HepG2 (cell line): ENCODE measurements at regions not wholly inside any gene's neighbourhood (a gene's known extent, or its start where the extent isn't known, plus 50 kb on each side); places are given as distances from the start of the nearest gene placed in this dataset.
"Not testable (repeated sequence)": the region's sequence is repeated elsewhere in the genome, so short reads cannot be mapped to it uniquely, and the experiment has no call there.

ENCODE experiments used
- ATAC-seq: fragments of 200-7000 bp; cut with Tn5 transposase; 3 replicates; pipeline ENCODE4 v1.9.1; 2020; ENCODE audit warnings: mild to moderate bottlenecking, moderate library complexity
- BruUV-seq: library from RNA; stranded (reverse); fragments of 400-500 nt; replicated peaks from 2 replicates; lab custom pipeline; 2021; lab: Mats Ljungman, UMichigan
- CTCF ChIA-PET: fragments of 300-600 bp; formaldehyde crosslinking; extraction: SDS; loops from one replicate; lab custom pipeline; 2021; ENCODE audit warnings: low total read pairs, inconsistent platforms, low intra/inter-chr PET ratio; lab: Yijun Ruan, JAX
- POLR2A ChIA-PET: fragments of 350-600 bp; sonication (Branson Sonifier 250); formaldehyde crosslinking; loops from one replicate; lab custom pipeline; 2020; ENCODE audit warnings: antibody characterized with exemption, inconsistent platforms; lab: Yijun Ruan, JAX
- DNase-seq: peaks from one replicate; pipeline ENCODE4 v3.0.0-alpha.2; 2015; ENCODE audit warnings: low spot score
- FAIRE-seq: peaks from 3 replicates; lab custom pipeline; 2011; peaks lifted over from hg19 to GRCh38; lab: Jason Lieb, UNC
- H2AFZ ChIP-seq: one replicate; pipeline ENCODE4 v1.6.1; 2011; ENCODE audit warnings: low read length, inconsistent platforms
- H3K27ac ChIP-seq: fragments of 300-600 bp; 3 replicates; pipeline ENCODE4 v1.8.0; 2011; ENCODE audit warnings: mixed run types, mild to moderate bottlenecking, mixed read lengths, low read length, inconsistent platforms; ENCODE audit not compliant: insufficient read depth; ENCODE audit errors: extremely low read length
- H3K27me3 ChIP-seq, 2 experiments: fragments of 200-600 bp in 1 of 2; 2 replicates in 1 of 2; 3 replicates in 1 of 2; pipeline versions ENCODE4 v1.6.0 to v1.8.0; 2011; ENCODE audit warnings: low read length in 2 of 2, mild to moderate bottlenecking in 2 of 2, moderate library complexity in 2 of 2, inconsistent platforms in 1 of 2; ENCODE audit not compliant: insufficient read depth in 2 of 2, control insufficient read depth in 1 of 2
- H3K36me3 ChIP-seq, 2 experiments: fragments of 200-600 bp in 1 of 2; replicated peaks in 1 of 2; 2 replicates in 1 of 2; 3 replicates in 1 of 2; pipeline versions ENCODE4 v1.5.1 to v1.8.0; 2011; ENCODE audit warnings: low read length in 2 of 2, inconsistent platforms in 1 of 2; ENCODE audit not compliant: insufficient read depth in 2 of 2, control insufficient read depth in 1 of 2
- H3K4me1 ChIP-seq: 2 replicates; pipeline ENCODE4 v1.5.1; 2012; ENCODE audit warnings: low read length, inconsistent platforms; ENCODE audit not compliant: insufficient read depth
- H3K4me2 ChIP-seq: 2 replicates; pipeline ENCODE4 v1.6.0; 2011; ENCODE audit warnings: low read depth, low read length, inconsistent platforms
- H3K4me3 ChIP-seq, 3 experiments: fragments of 200-600 bp in 1 of 3; sonication (generic), shearing (Covaris generic) in 1 of 3; replicated peaks in 1 of 3; 2 replicates each; pipeline ENCODE4 v1.5.1; 2011 to 2016; ENCODE audit warnings: low read length in 3 of 3, inconsistent platforms in 2 of 3, low read depth in 2 of 3, mild to moderate bottlenecking in 2 of 3, control low read depth in 1 of 3, mixed read lengths in 1 of 3; ENCODE audit not compliant: insufficient read depth in 1 of 3
- H3K79me2 ChIP-seq: one replicate; pipeline ENCODE4 v1.6.1; 2011; ENCODE audit warnings: low read length, inconsistent platforms; ENCODE audit not compliant: insufficient read depth
- H3K9ac ChIP-seq: 2 replicates; pipeline ENCODE4 v1.6.0; 2011; ENCODE audit warnings: mild to moderate bottlenecking, low read depth, low read length, inconsistent platforms; ENCODE audit not compliant: insufficient read depth
- H3K9me3 ChIP-seq: 2 replicates; pipeline ENCODE4 v1.5.1; 2012; ENCODE audit warnings: mild to moderate bottlenecking, low read length
- H4K20me1 ChIP-seq: 2 replicates; pipeline ENCODE4 v1.6.0; 2011; ENCODE audit warnings: inconsistent platforms, mild to moderate bottlenecking, low read length, moderate library complexity; ENCODE audit not compliant: insufficient read depth
- WGBS: methylation state at CpG from one replicate; pipeline ENCODE4 v1.1.6; 2017; ENCODE audit warnings: low lambda C conversion rate; 5-methylcytosine and 5-hydroxymethylcytosine counted together
- in situ Hi-C: cut with HindIII; loops from 2 replicates; pipeline ENCODE4 v1.10.0; 2017; ENCODE audit warnings: low pct_unique_long_range_greater_than_20kb; ENCODE audit not compliant: extremely low pct_ligation_motif_present
- intact Hi-C: fragments of 100-400 bp; cut with micrococcal nuclease; formaldehyde crosslinking; loops from one replicate; pipeline ENCODE4 v1.10.0; 2022; ENCODE audit not compliant: unreplicated experiment

DNA sequence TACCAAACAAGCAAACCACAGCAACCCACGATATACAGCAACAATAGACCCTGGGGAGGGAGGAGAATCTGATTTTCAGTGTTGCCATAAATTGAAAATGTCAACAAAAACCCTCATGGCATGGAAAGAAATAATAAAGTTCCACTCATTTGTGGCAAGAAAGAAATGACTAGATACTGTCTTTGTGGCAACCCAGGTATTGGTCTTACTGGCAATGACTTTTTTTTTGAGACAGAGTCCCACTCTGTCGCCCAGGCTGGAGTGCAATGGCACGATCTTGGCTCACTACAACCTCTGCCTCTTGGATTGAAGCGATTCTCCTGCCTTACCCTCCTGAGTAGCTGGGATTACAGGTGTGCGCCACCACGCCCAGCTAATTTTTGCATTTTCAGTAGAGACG, 204.0 kb downstream of the NPIPA7 start:
- H3K36me3 ChIP-seq, H3K27ac ChIP-seq, CTCF ChIA-PET, H3K79me2 ChIP-seq, H3K4me3 ChIP-seq, FAIRE-seq, H3K9ac ChIP-seq, H2AFZ ChIP-seq, in situ Hi-C loops, H4K20me1 ChIP-seq, DNase-seq, H3K4me2 ChIP-seq, H3K27me3 ChIP-seq, H3K9me3 ChIP-seq, H3K4me1 ChIP-seq, intact Hi-C loops, POLR2A ChIA-PET, ATAC-seq, BruUV-seq: not testable (repeated sequence)
- 35% methylated on average over 7 of the region's 7 CpGs for WGBS

DNA sequence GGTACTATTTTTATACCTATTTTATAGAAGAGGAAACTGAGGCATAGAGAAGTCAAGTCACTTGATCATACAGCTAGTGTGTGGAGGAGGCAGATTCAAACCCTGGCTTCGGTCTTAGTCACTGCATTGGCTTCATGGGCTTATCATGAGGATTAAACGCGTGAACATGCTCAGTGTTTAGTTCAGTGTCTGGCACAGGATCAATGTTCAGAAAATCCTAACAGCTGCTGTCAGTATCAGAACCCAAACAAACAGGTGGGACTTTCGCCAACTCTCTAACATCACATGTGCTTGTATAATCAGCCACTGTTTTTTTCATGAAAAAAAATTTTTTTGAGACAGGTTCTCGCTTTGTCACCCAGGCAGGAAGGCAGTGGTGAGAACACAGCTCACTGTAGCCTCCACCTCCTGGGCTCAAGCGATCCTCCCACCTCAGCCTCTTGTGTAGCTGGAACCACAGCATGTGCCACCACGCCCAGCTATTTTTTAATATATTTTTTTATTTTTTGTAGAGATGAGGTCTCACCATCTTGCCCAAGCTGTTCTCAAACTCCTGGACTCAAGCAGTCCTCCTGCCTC, 207.2 kb downstream of the NPIPA7 start:
- H3K4me2 ChIP-seq, ATAC-seq, H3K27me3 ChIP-seq, H3K4me3 ChIP-seq, H3K79me2 ChIP-seq, DNase-seq, intact Hi-C loops, BruUV-seq, H3K36me3 ChIP-seq, H2AFZ ChIP-seq, FAIRE-seq, H3K27ac ChIP-seq, in situ Hi-C loops, H3K4me1 ChIP-seq, CTCF ChIA-PET, H3K9ac ChIP-seq, POLR2A ChIA-PET, H3K9me3 ChIP-seq, H4K20me1 ChIP-seq: not testable (repeated sequence)
- 25% methylated on average over 4 of the region's 7 CpGs for WGBS

DNA sequence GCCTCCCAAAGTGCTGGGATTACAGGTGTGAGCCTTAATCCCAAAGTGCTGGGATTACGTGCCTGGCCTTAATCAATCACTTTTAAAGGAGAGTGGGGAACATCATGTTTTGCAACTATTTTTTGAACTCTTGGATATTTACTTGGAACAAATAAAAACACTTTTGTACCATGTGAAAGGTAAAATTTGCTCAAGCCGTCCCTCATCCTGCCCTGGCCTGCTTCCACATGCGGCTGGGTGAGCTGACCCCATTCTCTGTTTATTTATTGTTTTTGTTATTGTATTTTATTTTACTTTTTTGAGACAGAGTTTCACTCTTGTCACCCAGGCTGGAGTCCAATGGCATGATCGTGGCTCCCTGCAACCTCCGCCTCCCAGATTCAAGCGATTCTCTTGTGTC, 208.0 kb downstream of the NPIPA7 start:
- BruUV-seq, in situ Hi-C loops, H3K79me2 ChIP-seq, H2AFZ ChIP-seq, H3K4me2 ChIP-seq, H4K20me1 ChIP-seq, POLR2A ChIA-PET, H3K9ac ChIP-seq, intact Hi-C loops, DNase-seq, CTCF ChIA-PET, H3K27me3 ChIP-seq, FAIRE-seq, ATAC-seq, H3K4me1 ChIP-seq, H3K4me3 ChIP-seq, H3K9me3 ChIP-seq, H3K36me3 ChIP-seq, H3K27ac ChIP-seq: not testable (repeated sequence)
- WGBS, result 52% methylated on average over 5 of the region's 6 CpGs

DNA sequence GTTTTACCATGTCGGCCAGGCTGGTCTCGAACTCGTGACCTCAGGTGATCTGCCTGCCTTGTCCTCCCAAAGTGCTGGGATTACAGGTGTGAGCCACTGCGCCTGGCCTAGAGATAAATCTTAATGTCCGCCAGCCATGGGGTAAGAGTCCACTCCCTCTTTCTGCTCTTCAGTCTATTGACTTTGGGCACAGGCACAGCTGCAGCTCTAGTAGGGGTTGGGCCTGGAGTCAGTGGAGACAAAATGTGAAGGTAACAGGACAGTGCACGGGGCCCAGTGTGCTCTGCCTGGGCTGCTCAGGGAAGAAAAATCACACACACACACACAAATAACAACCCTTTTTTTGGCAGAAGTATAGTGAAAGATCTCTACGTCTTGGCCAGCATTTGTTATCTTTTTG, 209.5 kb downstream of the NPIPA7 start:
- H3K4me1 ChIP-seq, FAIRE-seq, H4K20me1 ChIP-seq, POLR2A ChIA-PET, H2AFZ ChIP-seq, H3K4me2 ChIP-seq, intact Hi-C loops, in situ Hi-C loops, DNase-seq, H3K9me3 ChIP-seq, H3K36me3 ChIP-seq, H3K79me2 ChIP-seq, BruUV-seq, H3K9ac ChIP-seq, H3K27ac ChIP-seq, H3K27me3 ChIP-seq, CTCF ChIA-PET, H3K4me3 ChIP-seq: not testable (repeated sequence)
- peak; percentile 27; the same call in 1 of the 3 replicates for ATAC-seq
- 41% methylated on average over 7 of the region's 7 CpGs for WGBS
